ENCODE measurements at regions not wholly inside any gene's neighbourhood (a gene's known extent, or its start where the extent isn't known, plus 50 kb on each side); places are given as distances from the start of the nearest gene placed in this dataset.
"Not testable (repeated sequence)": the region's sequence is repeated elsewhere in the genome, so short reads cannot be mapped to it uniquely, and the experiment has no call there.

GRCh38 chr4:125184116-125184515, 130.6 kb upstream of the FAT4 start:
- Histone ChIP-seq H3K27me3 (no peaks in the 10 kb centered on the region), H3K27ac (no peak overlapping the region), H3K4me3 (no peak overlapping the region), H3K9me3 (no peaks in the 10 kb centered on the region), H3K4me1 (ENCODE audit: insufficient read depth) (no peaks in the 10 kb centered on the region), H3K36me3 (no peaks in the 10 kb centered on the region)
- intact Hi-C loops (cut with DNase I), result no loop called here
- 68 to 73% (median 70%) methylated on average over 3 of the region's 3 CpGs for WGBS, 3 donors
- no peak for DNase-seq
- TF ChIP-seq EP300 (IDR thresholded peaks at IDR 0.05) (no peak), CTCF (IDR thresholded peaks at IDR 0.05) (no peak)

- no peak for DNase-seq
- no peaks in the 10 kb centered on the region for H3K9me3 ChIP-seq
- WGBS, 3 donors, result 88 to 90% (median 90%) methylated on average over 3 of the region's 3 CpGs
- no peak overlapping the region for H3K27ac ChIP-seq
- no peaks in the 10 kb centered on the region for H3K36me3 ChIP-seq
- no peak overlapping the region for H3K4me3 ChIP-seq
- TF ChIP-seq POLR2A (IDR thresholded peaks at IDR 0.05) (no peak), EP300 (IDR thresholded peaks at IDR 0.05) (no peak), CTCF (IDR thresholded peaks at IDR 0.05) (no peak)
- H3K27me3 ChIP-seq, result no peaks in the 10 kb centered on the region
- H3K4me1 ChIP-seq (ENCODE audit: insufficient read depth), result no peaks in the 10 kb centered on the region
- intact Hi-C loops (cut with DNase I), result no loop called here
These were observed 133.0 kb upstream of the FAT4 start for GRCh38 chr4:125181804-125182203.

- DNase-seq, result no peak
- TF ChIP-seq CTCF (IDR thresholded peaks at IDR 0.05), result no peak
- no peak for TF ChIP-seq EP300 (IDR thresholded peaks at IDR 0.05)
- TF ChIP-seq POLR2A (IDR thresholded peaks at IDR 0.05), result no peak
- H3K4me1 ChIP-seq (ENCODE audit: insufficient read depth), result no peaks in the 10 kb centered on the region
- no peaks in the 10 kb centered on the region for H3K36me3 ChIP-seq
- WGBS, 3 donors, result 92 to 96% (median 94%) methylated on average over 4 of the region's 4 CpGs
- H3K27ac ChIP-seq, result no peak overlapping the region
- no peaks in the 10 kb centered on the region for H3K9me3 ChIP-seq
- no peak overlapping the region for H3K4me3 ChIP-seq
- no peaks in the 10 kb centered on the region for H3K27me3 ChIP-seq
- intact Hi-C loops (cut with DNase I), result no loop called here
These were observed 135.0 kb upstream of the FAT4 start for GRCh38 chr4:125179727-125180126.

- no peaks in the 10 kb centered on the region for H3K36me3 ChIP-seq
- H3K4me3 ChIP-seq, result no peak overlapping the region
- no peak for DNase-seq
- intact Hi-C loops (cut with DNase I), result no loop called here
- H3K9me3 ChIP-seq, result no peaks in the 10 kb centered on the region
- 69 to 78% (median 77%) methylated on average over 1 of the region's 1 CpG for WGBS, 3 donors
- TF ChIP-seq EP300 (IDR thresholded peaks at IDR 0.05) (no peak), POLR2A (IDR thresholded peaks at IDR 0.05) (no peak), CTCF (IDR thresholded peaks at IDR 0.05) (no peak)
- H3K27me3 ChIP-seq, result no peaks in the 10 kb centered on the region
- H3K27ac ChIP-seq, result no peak overlapping the region
- no peaks in the 10 kb centered on the region for H3K4me1 ChIP-seq (ENCODE audit: insufficient read depth)
These were observed 145.6 kb upstream of the FAT4 start for GRCh38 chr4:125169192-125169591.

GRCh38 chr4:125168531-125168930, 146.2 kb upstream of the FAT4 start:
- Histone ChIP-seq H3K36me3 (no peaks in the 10 kb centered on the region), H3K9me3 (no peaks in the 10 kb centered on the region), H3K4me3 (no peak overlapping the region), H3K27ac (no peak overlapping the region), H3K27me3 (no peaks in the 10 kb centered on the region), H3K4me1 (ENCODE audit: insufficient read depth) (no peaks in the 10 kb centered on the region)
- TF ChIP-seq POLR2A (IDR thresholded peaks at IDR 0.05) (no peak), EP300 (IDR thresholded peaks at IDR 0.05) (no peak), CTCF (IDR thresholded peaks at IDR 0.05) (no peak)
- no peak for DNase-seq
- intact Hi-C loops (cut with DNase I), result no loop called here

GRCh38 chr4:125166012-125166411, 148.7 kb upstream of the FAT4 start:
- H3K27ac ChIP-seq; H3K36me3 ChIP-seq; DNase-seq; intact Hi-C loops (cut with DNase I); H3K4me3 ChIP-seq; H3K9me3 ChIP-seq; H3K4me1 ChIP-seq (ENCODE audit: insufficient read depth); H3K27me3 ChIP-seq: not testable (repeated sequence)
- 98% methylated on average over 9 of the region's 9 CpGs for WGBS, 3 donors
